K562 (cell line): ENCODE measurements at regions not wholly inside any gene's neighbourhood (a gene's known extent, or its start where the extent isn't known, plus 50 kb on each side); places are given as distances from the start of the nearest gene placed in this dataset.
"Not testable (repeated sequence)": the region's sequence is repeated elsewhere in the genome, so short reads cannot be mapped to it uniquely, and the experiment has no call there.

Experiments used
- CEBPB ChIP-seq: fragments of 450-650 bp; IDR thresholded peaks from 2 replicates; pipeline ENCODE4 v1.6.1; 2016; ENCODE audit warnings: missing genetic modification characterization, missing compliant biosample characterization
- EGR1 ChIP-seq: fragments of 450-650 bp; conservative IDR thresholded peaks from 2 replicates; pipeline ENCODE4 v1.6.1; 2017; ENCODE audit warnings: mild to moderate bottlenecking
- KDM1A ChIP-seq, 2 experiments: fragments of 450-650 bp; IDR thresholded peaks; 2 replicates each; pipeline ENCODE4 v1.6.1; 2016; ENCODE audit warnings: mild to moderate bottlenecking in 2 of 2
- PCBP2 ChIP-seq: fragments of 200-400 bp; formaldehyde crosslinking; IDR thresholded peaks from 2 replicates; pipeline ENCODE4 v1.6.1; 2018; ENCODE audit warnings: low read length, low read depth, mild to moderate bottlenecking, moderate library complexity; ENCODE audit not compliant: poor library complexity, severe bottlenecking
- POLR2A ChIP-seq: fragments of 450-650 bp; conservative IDR thresholded peaks from 2 replicates; pipeline ENCODE4 v1.6.1; 2016
- RBFOX2 ChIP-seq: fragments of 200-400 bp; formaldehyde crosslinking; IDR thresholded peaks from 2 replicates; pipeline ENCODE4 v1.6.1; 2017; ENCODE audit warnings: low read depth, mild to moderate bottlenecking, low read length, moderate library complexity
- SIN3B ChIP-seq: fragments of 450-650 bp; IDR thresholded peaks from 2 replicates; pipeline ENCODE4 v1.6.1; 2017; ENCODE audit warnings: low read depth, mild to moderate bottlenecking, moderate library complexity
- SRSF9 ChIP-seq: fragments of 200-400 bp; formaldehyde crosslinking; IDR thresholded peaks from 2 replicates; pipeline ENCODE4 v1.6.1; 2017; ENCODE audit warnings: low read depth, low read length, borderline replicate concordance
- TOE1 ChIP-seq, 2 experiments: fragments of 450-650 bp in 1 of 2; sonication (generic) in 1 of 2; formaldehyde crosslinking in 1 of 2; IDR thresholded peaks; 2 replicates each; pipeline versions ENCODE4 v1.7.1 to v1.8.0; 2016 to 2022; ENCODE audit warnings: borderline replicate concordance in 2 of 2, mild to moderate bottlenecking in 2 of 2, antibody characterized with exemption in 1 of 2, inconsistent platforms in 1 of 2, low read depth in 1 of 2, missing genetic modification reagents in 1 of 2, moderate library complexity in 1 of 2
- ZFX ChIP-seq: sonication (generic); formaldehyde crosslinking; IDR thresholded peaks from 2 replicates; pipeline ENCODE4 v1.8.0; 2022; ENCODE audit warnings: mild to moderate bottlenecking, missing genetic modification reagents, moderate library complexity
- ZNF24 ChIP-seq: fragments of 450-650 bp; IDR thresholded peaks from 2 replicates; pipeline ENCODE4 v1.6.1; 2016
- TF ChIP-seq, protein P1 (sequence below), 3 experiments: fragments of 200-800 bp in 1 of 3; fragments of 250-450 bp in 1 of 3; fragments of 450-650 bp in 1 of 3; sonication (Bioruptor Pico) in 1 of 3; sonication (Bioruptor generic) in 1 of 3; formaldehyde crosslinking in 1 of 3; IDR thresholded peaks; 2 replicates each; pipeline versions ENCODE4 v1.6.1 to v1.8.0; 2016 to 2022; ENCODE audit warnings: mild to moderate bottlenecking in 2 of 3, missing genetic modification characterization in 2 of 3, missing compliant biosample characterization in 1 of 3, moderate library complexity in 1 of 3
- TF ChIP-seq, protein P2 (sequence below): fragments of 250-450 bp; sonication (Bioruptor Pico); IDR thresholded peaks from 2 replicates; pipeline ENCODE4 v1.4.0; 2020; ENCODE audit warnings: mild to moderate bottlenecking, moderate library complexity

GRCh38 chr21:5104562-5104928, 5416.8 kb upstream of the TPTE start:
- TF ChIP-seq TOE1 (IDR thresholded peaks at IDR 0.05; ENCODE audit: borderline replicate concordance); TOE1 (CRISPR knock-in tag; IDR thresholded peaks at IDR 0.05; ENCODE audit: borderline replicate concordance, low read depth); PCBP2; POLR2A; CEBPB (tag); RBFOX2; SIN3B; ZFX; KDM1A (IDR thresholded peaks at IDR 0.05); SRSF9; ZNF24; EGR1: not testable (repeated sequence)
- TF ChIP-seq, protein P1, sequence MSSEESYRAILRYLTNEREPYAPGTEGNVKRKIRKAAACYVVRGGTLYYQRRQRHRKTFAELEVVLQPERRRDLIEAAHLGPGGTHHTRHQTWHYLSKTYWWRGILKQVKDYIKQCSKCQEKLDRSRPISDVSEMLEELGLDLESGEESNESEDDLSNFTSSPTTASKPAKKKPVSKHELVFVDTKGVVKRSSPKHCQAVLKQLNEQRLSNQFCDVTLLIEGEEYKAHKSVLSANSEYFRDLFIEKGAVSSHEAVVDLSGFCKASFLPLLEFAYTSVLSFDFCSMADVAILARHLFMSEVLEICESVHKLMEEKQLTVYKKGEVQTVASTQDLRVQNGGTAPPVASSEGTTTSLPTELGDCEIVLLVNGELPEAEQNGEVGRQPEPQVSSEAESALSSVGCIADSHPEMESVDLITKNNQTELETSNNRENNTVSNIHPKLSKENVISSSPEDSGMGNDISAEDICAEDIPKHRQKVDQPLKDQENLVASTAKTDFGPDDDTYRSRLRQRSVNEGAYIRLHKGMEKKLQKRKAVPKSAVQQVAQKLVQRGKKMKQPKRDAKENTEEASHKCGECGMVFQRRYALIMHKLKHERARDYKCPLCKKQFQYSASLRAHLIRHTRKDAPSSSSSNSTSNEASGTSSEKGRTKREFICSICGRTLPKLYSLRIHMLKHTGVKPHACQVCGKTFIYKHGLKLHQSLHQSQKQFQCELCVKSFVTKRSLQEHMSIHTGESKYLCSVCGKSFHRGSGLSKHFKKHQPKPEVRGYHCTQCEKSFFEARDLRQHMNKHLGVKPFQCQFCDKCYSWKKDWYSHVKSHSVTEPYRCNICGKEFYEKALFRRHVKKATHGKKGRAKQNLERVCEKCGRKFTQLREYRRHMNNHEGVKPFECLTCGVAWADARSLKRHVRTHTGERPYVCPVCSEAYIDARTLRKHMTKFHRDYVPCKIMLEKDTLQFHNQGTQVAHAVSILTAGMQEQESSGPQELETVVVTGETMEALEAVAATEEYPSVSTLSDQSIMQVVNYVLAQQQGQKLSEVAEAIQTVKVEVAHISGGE (CRISPR knock-in tag; IDR thresholded peaks at IDR 0.05): not testable (repeated sequence)
- TF ChIP-seq, protein P2, sequence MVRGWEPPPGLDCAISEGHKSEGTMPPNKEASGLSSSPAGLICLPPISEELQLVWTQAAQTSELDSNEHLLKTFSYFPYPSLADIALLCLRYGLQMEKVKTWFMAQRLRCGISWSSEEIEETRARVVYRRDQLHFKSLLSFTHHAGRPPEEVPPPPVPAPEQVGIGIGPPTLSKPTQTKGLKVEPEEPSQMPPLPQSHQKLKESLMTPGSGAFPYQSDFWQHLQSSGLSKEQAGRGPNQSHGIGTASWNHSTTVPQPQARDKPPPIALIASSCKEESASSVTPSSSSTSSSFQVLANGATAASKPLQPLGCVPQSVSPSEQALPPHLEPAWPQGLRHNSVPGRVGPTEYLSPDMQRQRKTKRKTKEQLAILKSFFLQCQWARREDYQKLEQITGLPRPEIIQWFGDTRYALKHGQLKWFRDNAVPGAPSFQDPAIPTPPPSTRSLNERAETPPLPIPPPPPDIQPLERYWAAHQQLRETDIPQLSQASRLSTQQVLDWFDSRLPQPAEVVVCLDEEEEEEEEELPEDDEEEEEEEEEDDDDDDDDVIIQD: not testable (repeated sequence)
